Smooth muscle cell (in vitro differentiated cells): ENCODE measurements at regions not wholly inside any gene's neighbourhood (a gene's known extent, or its start where the extent isn't known, plus 50 kb on each side); places are given as distances from the start of the nearest gene placed in this dataset.

ENCODE experiments used
- DNase-seq: peaks from one replicate; lab custom pipeline; 2025; ENCODE audit not compliant: unreplicated experiment; lab: John Stamatoyannopoulos, UW
- H2AFZ ChIP-seq: fragments of 200-600 bp; sonication (generic); 2 replicates; pipeline ENCODE4 v1.6.0; 2016; ENCODE audit warnings: antibody characterized with exemption, low read depth, mild to moderate bottlenecking
- H3F3A ChIP-seq: fragments of 200-600 bp; sonication (generic); 2 replicates; pipeline ENCODE4 v1.6.0; 2017; ENCODE audit warnings: antibody characterized with exemption, low read depth
- H3K27ac ChIP-seq: fragments of 200-600 bp; sonication (generic); 2 replicates; pipeline ENCODE4 v1.5.1; 2016; ENCODE audit warnings: low read depth, mild to moderate bottlenecking
- H3K27me3 ChIP-seq: fragments of 200-600 bp; sonication (generic); 2 replicates; pipeline ENCODE4 v1.6.1; 2016; ENCODE audit warnings: low read depth, mild to moderate bottlenecking
- H3K36me3 ChIP-seq: fragments of 200-600 bp; sonication (generic); 2 replicates; pipeline ENCODE4 v1.5.1; 2016; ENCODE audit warnings: low read depth
- H3K4me1 ChIP-seq: fragments of 200-600 bp; sonication (generic); 2 replicates; pipeline ENCODE4 v1.5.1; 2016; ENCODE audit warnings: low read depth
- H3K4me2 ChIP-seq: fragments of 200-600 bp; sonication (generic); 2 replicates; pipeline ENCODE4 v1.6.0; 2016; ENCODE audit warnings: mild to moderate bottlenecking
- H3K4me3 ChIP-seq: fragments of 200-600 bp; sonication (generic); 2 replicates; pipeline ENCODE4 v1.5.1; 2016; ENCODE audit warnings: mild to moderate bottlenecking
- H3K79me2 ChIP-seq: fragments of 200-600 bp; sonication (generic); 2 replicates; pipeline ENCODE4 v1.6.0; 2016; ENCODE audit warnings: low read depth, mild to moderate bottlenecking
- H3K9ac ChIP-seq: fragments of 200-600 bp; sonication (generic); 2 replicates; pipeline ENCODE4 v1.6.0; 2016; ENCODE audit warnings: low read depth
- H3K9me3 ChIP-seq: fragments of 200-600 bp; sonication (generic); replicated peaks from 2 replicates; pipeline ENCODE4 v1.5.1; 2016; ENCODE audit warnings: low read depth
- H4K20me1 ChIP-seq: fragments of 200-600 bp; sonication (generic); 2 replicates; pipeline ENCODE4 v1.6.0; 2016; ENCODE audit warnings: low read depth
- WGBS: methylation state at CpG from one replicate; pipeline ENCODE4 v1.1.7; 2016; ENCODE audit warnings: low lambda C conversion rate; 5-methylcytosine and 5-hydroxymethylcytosine counted together
- TF ChIP-seq, protein P1 (sequence below): fragments of 200-600 bp; sonication (generic); IDR thresholded peaks from 2 replicates; pipeline ENCODE4 v1.5.1; 2017; ENCODE audit warnings: borderline replicate concordance, mild to moderate bottlenecking, antibody characterized with exemption; ENCODE audit not compliant: insufficient read depth, poor library complexity, severe bottlenecking

DNA sequence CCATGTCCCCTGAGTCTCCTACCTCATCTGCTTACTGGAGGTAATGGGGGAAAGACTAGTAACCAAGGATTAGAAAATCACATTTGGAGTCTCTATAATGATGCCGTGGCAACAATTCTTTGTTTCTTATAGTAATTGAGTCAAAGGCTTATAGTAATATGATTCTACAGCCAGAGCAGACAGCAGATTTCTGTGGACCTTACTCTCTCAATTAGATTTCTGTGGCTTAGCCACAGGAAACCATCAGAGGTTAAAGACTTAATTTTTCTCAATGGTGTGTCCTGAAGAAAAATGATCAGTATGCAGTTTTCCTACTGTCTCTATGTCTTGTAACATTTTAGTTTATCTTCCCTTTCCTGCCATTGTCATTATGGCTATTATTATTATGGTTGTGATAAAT, 59.3 kb upstream of the CD180 start:
- H4K20me1 ChIP-seq, result no peaks in the 10 kb centered on the region
- H3F3A ChIP-seq, result no peaks in the 10 kb centered on the region
- H3K27ac ChIP-seq, result no peak overlapping the region
- no peak for DNase-seq
- H3K4me2 ChIP-seq, result no peak overlapping the region
- TF ChIP-seq, protein P1, sequence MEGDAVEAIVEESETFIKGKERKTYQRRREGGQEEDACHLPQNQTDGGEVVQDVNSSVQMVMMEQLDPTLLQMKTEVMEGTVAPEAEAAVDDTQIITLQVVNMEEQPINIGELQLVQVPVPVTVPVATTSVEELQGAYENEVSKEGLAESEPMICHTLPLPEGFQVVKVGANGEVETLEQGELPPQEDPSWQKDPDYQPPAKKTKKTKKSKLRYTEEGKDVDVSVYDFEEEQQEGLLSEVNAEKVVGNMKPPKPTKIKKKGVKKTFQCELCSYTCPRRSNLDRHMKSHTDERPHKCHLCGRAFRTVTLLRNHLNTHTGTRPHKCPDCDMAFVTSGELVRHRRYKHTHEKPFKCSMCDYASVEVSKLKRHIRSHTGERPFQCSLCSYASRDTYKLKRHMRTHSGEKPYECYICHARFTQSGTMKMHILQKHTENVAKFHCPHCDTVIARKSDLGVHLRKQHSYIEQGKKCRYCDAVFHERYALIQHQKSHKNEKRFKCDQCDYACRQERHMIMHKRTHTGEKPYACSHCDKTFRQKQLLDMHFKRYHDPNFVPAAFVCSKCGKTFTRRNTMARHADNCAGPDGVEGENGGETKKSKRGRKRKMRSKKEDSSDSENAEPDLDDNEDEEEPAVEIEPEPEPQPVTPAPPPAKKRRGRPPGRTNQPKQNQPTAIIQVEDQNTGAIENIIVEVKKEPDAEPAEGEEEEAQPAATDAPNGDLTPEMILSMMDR, result no peak
- H3K9me3 ChIP-seq, result no peaks in the 10 kb centered on the region
- 67% methylated on average over 1 of the region's 1 CpG for WGBS
- H3K36me3 ChIP-seq, result no peaks in the 10 kb centered on the region
- no peak overlapping the region for H3K9ac ChIP-seq
- H3K4me1 ChIP-seq, result no peaks in the 10 kb centered on the region
- no peak overlapping the region for H3K4me3 ChIP-seq
- H3K27me3 ChIP-seq, result no peaks in the 10 kb centered on the region
- no peaks in the 10 kb centered on the region for H3K79me2 ChIP-seq
- H2AFZ ChIP-seq, result no peak overlapping the region

DNA sequence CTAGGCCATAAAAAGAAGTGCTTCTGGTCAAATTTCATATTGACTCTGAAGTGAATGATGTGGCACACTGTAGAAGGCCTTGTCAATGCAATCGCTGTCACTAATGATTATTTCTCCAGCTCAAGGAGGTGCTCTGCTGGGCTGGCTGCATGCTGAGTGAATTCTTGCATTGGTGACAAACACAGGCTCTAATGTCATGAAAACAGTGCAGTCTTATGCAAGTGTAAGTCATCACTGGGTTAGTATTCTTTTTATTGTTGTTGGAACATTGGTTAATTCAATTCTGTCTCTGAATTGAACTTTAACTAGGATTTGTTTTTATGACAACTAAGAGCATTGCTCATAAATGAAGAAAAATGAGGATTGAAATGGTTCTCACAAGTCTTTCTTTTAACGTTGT, 57.3 kb upstream of the CD180 start:
- Histone ChIP-seq H3K4me2 (no peak overlapping the region), H3K27me3 (no peaks in the 10 kb centered on the region), H3F3A (no peaks in the 10 kb centered on the region), H2AFZ (no peak overlapping the region), H3K4me1 (no peaks in the 10 kb centered on the region), H3K79me2 (no peaks in the 10 kb centered on the region), H3K4me3 (no peak overlapping the region), H3K36me3 (no peaks in the 10 kb centered on the region), H3K27ac (no peak overlapping the region), H4K20me1 (no peaks in the 10 kb centered on the region), H3K9me3 (no peaks in the 10 kb centered on the region), H3K9ac (no peak overlapping the region)
- no peak for DNase-seq
- WGBS, result 87% methylated on average over 2 of the region's 2 CpGs
- TF ChIP-seq, protein P1, result no peak

DNA sequence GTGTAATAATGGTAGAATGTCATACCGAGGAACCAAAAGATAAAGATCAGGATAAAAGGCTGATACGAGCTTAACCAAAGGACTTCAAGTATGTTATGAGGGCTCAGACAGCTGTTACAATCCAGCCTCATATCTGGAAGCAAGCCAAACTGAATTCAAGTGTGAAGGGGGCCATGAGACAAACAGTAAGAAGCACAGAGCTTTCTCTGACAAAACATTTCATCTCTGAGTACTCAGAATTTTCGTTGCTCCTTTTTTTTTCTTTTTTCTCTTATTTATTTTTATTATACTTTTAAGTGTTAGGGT, 52.9 kb upstream of the CD180 start:
- H3K79me2 ChIP-seq, result no peaks in the 10 kb centered on the region
- no peak overlapping the region for H3K4me2 ChIP-seq
- no peak overlapping the region for H3K4me3 ChIP-seq
- TF ChIP-seq, protein P1, result no peak
- H3F3A ChIP-seq, result no peaks in the 10 kb centered on the region
- no peaks in the 10 kb centered on the region for H3K27me3 ChIP-seq
- no peak overlapping the region for H3K9ac ChIP-seq
- 40% methylated on average over 3 of the region's 3 CpGs for WGBS
- no peaks in the 10 kb centered on the region for H3K4me1 ChIP-seq
- H3K27ac ChIP-seq, result no peak overlapping the region
- H3K9me3 ChIP-seq, result no peaks in the 10 kb centered on the region
- no peaks in the 10 kb centered on the region for H4K20me1 ChIP-seq
- no peaks in the 10 kb centered on the region for H3K36me3 ChIP-seq
- no peak for DNase-seq
- H2AFZ ChIP-seq, result no peak overlapping the region

DNA sequence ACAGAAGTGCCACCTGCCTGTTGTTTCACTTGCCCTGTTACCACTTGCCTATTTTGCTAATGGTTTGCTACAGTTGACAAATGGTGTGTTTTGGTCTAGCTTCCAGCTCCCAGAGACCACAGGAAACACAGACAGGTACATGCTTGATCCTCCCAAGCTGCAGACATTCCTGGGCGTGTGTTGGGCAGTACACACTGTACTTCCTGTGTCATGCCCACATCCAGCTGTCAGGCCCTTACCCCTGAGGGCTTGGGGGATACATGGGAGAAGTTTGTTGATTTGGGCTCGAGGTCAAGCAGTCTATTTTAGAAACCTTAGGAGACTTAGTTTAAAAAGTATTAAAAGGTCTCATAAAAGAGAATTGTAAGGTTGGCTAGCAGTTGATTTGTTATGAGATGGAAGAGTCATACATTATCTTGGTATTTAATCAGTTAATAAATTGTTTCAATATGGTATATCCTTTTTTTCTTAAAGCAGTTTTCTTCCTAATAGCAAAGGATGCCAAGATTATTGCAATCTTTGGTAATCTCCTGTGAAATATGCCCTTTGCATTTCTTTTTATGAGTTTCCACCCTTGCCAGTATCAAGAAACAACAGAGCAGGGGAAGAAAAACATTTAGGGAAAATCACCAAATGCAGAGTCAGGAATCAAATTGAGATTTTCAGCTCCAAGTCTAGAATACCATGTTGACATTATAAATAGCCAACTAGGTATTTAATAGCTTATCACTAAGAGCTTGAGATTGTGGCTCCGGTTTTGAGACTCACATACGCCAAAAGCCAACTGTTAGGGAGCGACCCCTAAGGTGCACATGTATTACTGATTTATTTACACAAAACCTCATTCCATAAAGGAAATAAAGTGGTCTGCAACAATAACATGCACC, 52.3 kb upstream of the CD180 start:
- Histone ChIP-seq H3K4me1 (no peaks in the 10 kb centered on the region), H3K79me2 (no peaks in the 10 kb centered on the region), H4K20me1 (no peaks in the 10 kb centered on the region), H3K27ac (no peak overlapping the region), H3K9me3 (no peaks in the 10 kb centered on the region), H3K4me2 (no peak overlapping the region), H3F3A (no peaks in the 10 kb centered on the region), H3K4me3 (no peak overlapping the region), H3K9ac (no peak overlapping the region), H3K36me3 (no peaks in the 10 kb centered on the region), H3K27me3 (no peaks in the 10 kb centered on the region), H2AFZ (no peak overlapping the region)
- 79% methylated on average over 5 of the region's 5 CpGs for WGBS
- no peak for DNase-seq
- TF ChIP-seq, protein P1, result no peak
